ENCODE measurements at regions not wholly inside any gene's neighbourhood (a gene's known extent, or its start where the extent isn't known, plus 50 kb on each side); places are given as distances from the start of the nearest gene placed in this dataset.

GRCh38 chr18:47754311-47755101 is 176.0 kb downstream of the SMAD2 start:
- Histone ChIP-seq H3K27ac (no peak overlapping the region), H3K4me1 (ENCODE audit: insufficient read depth) (no peaks in the 10 kb centered on the region), H3K4me2 (no peak overlapping the region), H3K79me2 (no peaks in the 10 kb centered on the region), H3K9me2 (replicated peaks; ENCODE audit: insufficient read depth) (no peaks in the 10 kb centered on the region), H3K4me3 (no peak overlapping the region), H3K36me3 (replicated peaks; ENCODE audit: insufficient read depth, low read depth) (no peaks in the 10 kb centered on the region), H4K20me1 (ENCODE audit: insufficient read depth, poor library complexity, severe bottlenecking) (no peaks in the 10 kb centered on the region), H3K9me3 (ENCODE audit: low read depth) (no peaks in the 10 kb centered on the region), H3K27me3 (no peaks in the 10 kb centered on the region), H2AFZ (no peak overlapping the region)
- peak; percentile 57 for DNase-seq (ENCODE audit: low spot score)
- TF ChIP-seq EZH2phosphoT487 (IDR thresholded peaks at IDR 0.05; ENCODE audit: low read depth, severe bottlenecking, unreplicated experiment) = no peak
- peak; percentile 60 for TF ChIP-seq CTCF (IDR thresholded peaks at IDR 0.05; ENCODE audit: poor library complexity)
- WGBS (ENCODE audit: low lambda C conversion rate, missing lambda C conversion rate) = 57% methylated on average over 29 of the region's 29 CpGs

GRCh38 chr18:47752796-47753645 is 177.4 kb downstream of the SMAD2 start:
- WGBS (ENCODE audit: low lambda C conversion rate, missing lambda C conversion rate) = 94% methylated on average over 10 of the region's 10 CpGs
- H3K4me1 ChIP-seq (ENCODE audit: insufficient read depth) = peaks cover 4% of the 10 kb centered on the region
- DNase-seq (ENCODE audit: low spot score) = no peak
- H4K20me1 ChIP-seq (ENCODE audit: insufficient read depth, poor library complexity, severe bottlenecking) = no peaks in the 10 kb centered on the region
- H3K27ac ChIP-seq = no peak overlapping the region
- H3K36me3 ChIP-seq (replicated peaks; ENCODE audit: insufficient read depth, low read depth) = no peaks in the 10 kb centered on the region
- no peaks in the 10 kb centered on the region for H3K9me3 ChIP-seq (ENCODE audit: low read depth)
- H3K79me2 ChIP-seq = no peaks in the 10 kb centered on the region
- no peak overlapping the region for H3K4me2 ChIP-seq
- TF ChIP-seq EZH2phosphoT487 (IDR thresholded peaks at IDR 0.05; ENCODE audit: low read depth, severe bottlenecking, unreplicated experiment) = no peak
- no peak for TF ChIP-seq EZH2 (IDR thresholded peaks at IDR 0.05; ENCODE audit: borderline replicate concordance)
- no peak for TF ChIP-seq CTCF (IDR thresholded peaks at IDR 0.05; ENCODE audit: poor library complexity)
- H3K27me3 ChIP-seq = peaks cover 4% of the 10 kb centered on the region
- no peak overlapping the region for H2AFZ ChIP-seq
- H3K4me3 ChIP-seq = no peak overlapping the region
- no peaks in the 10 kb centered on the region for H3K9me2 ChIP-seq (replicated peaks; ENCODE audit: insufficient read depth)

- DNase-seq (ENCODE audit: low spot score) = no peak
- Histone ChIP-seq H3K4me1 (ENCODE audit: insufficient read depth) (peaks cover 4% of the 10 kb centered on the region), H2AFZ (no peak overlapping the region), H3K4me3 (no peak overlapping the region), H3K9me2 (replicated peaks; ENCODE audit: insufficient read depth) (no peaks in the 10 kb centered on the region), H3K27me3 (peaks cover 5% of the 10 kb centered on the region), H3K4me2 (no peak overlapping the region), H3K79me2 (no peaks in the 10 kb centered on the region), H3K27ac (no peak overlapping the region), H3K9me3 (ENCODE audit: low read depth) (no peaks in the 10 kb centered on the region), H3K36me3 (replicated peaks; ENCODE audit: insufficient read depth, low read depth) (no peaks in the 10 kb centered on the region), H4K20me1 (ENCODE audit: insufficient read depth, poor library complexity, severe bottlenecking) (no peaks in the 10 kb centered on the region)
- 82% methylated on average over 8 of the region's 8 CpGs for WGBS (ENCODE audit: low lambda C conversion rate, missing lambda C conversion rate)
- TF ChIP-seq EZH2phosphoT487 (IDR thresholded peaks at IDR 0.05; ENCODE audit: low read depth, severe bottlenecking, unreplicated experiment) = no peak
- TF ChIP-seq CTCF (IDR thresholded peaks at IDR 0.05; ENCODE audit: poor library complexity) = no peak
- no peak for TF ChIP-seq EZH2 (IDR thresholded peaks at IDR 0.05; ENCODE audit: borderline replicate concordance)
Observed at GRCh38 chr18:47750889-47751423, 179.5 kb downstream of the SMAD2 start.

Measured in hepatocyte (in vitro differentiated cells).